Activated CD8-positive, alpha-beta memory T cell treated with anti-CD3 and anti-CD28 coated beads for 24 hours (primary cell): ENCODE measurements at regions not wholly inside any gene's neighbourhood (a gene's known extent, or its start where the extent isn't known, plus 50 kb on each side); places are given as distances from the start of the nearest gene placed in this dataset.
"Not testable (repeated sequence)": the region's sequence is repeated elsewhere in the genome, so short reads cannot be mapped to it uniquely, and the experiment has no call there.

Source experiments
- DNase-seq: peaks from one replicate; pipeline ENCODE4 v3.0.0-alpha.2; 2020

DNA sequence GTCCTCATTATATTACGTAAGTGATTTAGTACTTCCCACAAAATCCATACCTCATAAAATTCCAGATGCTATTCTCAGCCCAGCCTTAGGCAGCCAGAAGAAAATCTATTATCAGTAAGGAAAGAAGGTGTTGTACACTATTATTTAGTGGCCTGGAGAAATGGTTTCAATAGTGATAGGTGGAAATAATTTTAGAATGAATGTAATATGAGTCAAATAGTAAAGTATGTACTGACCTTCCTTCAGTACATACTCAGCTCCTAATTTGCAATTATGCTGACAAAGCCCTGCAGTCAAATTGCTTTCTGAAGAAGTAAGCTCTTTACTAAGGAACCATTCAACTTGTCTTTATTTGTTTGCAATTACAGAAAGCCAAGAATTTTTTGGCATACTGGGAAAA, 409.2 kb downstream of the HTR1A start:
- no peak for DNase-seq

- no peak for DNase-seq
Observed at GRCh38 chr5:63535840-63536602, 426.2 kb downstream of the HTR1A start.

DNA sequence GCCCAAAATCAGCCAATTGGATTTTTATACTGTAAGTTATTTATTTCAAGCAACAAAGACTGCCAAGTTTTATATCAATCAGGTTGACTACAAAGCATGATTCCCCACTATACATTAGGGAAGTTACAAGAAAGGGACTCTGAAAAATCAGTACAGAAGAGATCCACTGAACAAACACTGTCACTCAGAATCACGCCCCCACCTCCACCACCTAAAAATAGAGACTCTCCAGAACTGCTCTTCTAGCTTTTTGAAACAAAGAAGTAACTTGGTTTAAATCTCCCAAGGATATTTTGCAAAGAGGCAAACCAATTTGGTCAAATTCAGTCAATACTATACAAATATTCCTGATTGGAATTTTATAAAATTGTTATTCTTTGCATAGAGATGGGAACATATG, 438.0 kb downstream of the HTR1A start:
- no peak for DNase-seq

DNA sequence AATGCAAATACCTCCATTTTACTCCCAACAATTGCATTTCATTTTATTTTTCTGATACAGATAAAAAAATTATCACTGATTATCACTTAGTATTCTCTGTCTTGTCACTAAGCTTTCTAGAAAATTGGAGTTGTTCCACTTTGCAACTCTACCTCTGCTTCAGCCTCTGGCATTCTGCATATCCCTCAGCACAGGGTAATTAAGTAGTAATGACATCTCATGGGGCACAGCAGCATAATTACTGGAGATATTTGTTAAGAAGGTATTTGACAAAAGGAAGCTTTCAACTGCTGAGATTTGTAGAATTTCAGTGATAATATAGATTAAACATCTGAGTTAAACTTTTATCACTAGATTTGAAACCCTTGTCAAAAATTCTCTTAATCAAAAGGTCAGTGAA, 446.2 kb downstream of the HTR1A start:
- DNase-seq = no peak

- no peak for DNase-seq
Observed at GRCh38 chr5:63500242-63500641, 462.0 kb downstream of the HTR1A start.

DNA sequence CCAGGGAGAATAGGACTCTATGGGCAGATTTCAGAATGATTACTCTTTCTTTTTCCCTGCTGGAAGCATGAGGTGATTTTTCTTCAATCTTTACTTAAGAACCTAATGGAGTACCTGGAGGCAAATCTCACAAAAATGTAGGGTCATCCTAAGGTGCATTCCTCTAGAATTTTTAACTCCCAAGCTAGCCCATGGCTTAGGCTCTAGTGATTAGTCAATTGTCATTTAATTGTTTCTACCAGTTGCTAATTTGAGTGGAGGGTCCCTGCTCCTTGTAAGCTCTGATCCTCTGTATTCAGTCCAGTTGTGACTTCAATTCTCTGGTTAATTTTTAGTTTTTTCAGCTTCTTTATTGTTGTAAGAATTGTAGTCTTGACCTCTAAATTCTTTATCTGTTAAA, 467.0 kb downstream of the HTR1A start:
- DNase-seq = no peak

- DNase-seq = no peak
Observed at GRCh38 chr5:63483338-63483737, 478.9 kb downstream of the HTR1A start.

GRCh38 chr5:63473335-63473967, 488.8 kb downstream of the HTR1A start:
- DNase-seq = no peak

DNA sequence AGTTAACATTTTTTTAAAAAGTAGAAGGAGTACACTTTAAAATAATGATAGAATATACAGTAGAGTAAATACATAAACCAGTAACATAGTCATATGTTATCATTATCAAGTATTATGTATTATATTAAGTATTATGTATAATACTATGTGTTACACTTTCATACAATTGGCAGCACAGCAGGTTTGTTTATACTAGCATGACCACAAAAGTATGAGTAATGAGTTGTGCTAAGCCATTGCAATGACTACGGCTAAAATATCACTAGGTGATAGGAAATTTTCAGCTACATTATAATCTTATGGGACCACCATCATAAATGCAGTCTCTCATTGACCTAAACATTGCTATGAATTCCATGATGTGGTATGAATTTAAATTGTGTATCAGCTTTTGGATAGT, 506.0 kb downstream of the HTR1A start:
- no peak for DNase-seq

DNA sequence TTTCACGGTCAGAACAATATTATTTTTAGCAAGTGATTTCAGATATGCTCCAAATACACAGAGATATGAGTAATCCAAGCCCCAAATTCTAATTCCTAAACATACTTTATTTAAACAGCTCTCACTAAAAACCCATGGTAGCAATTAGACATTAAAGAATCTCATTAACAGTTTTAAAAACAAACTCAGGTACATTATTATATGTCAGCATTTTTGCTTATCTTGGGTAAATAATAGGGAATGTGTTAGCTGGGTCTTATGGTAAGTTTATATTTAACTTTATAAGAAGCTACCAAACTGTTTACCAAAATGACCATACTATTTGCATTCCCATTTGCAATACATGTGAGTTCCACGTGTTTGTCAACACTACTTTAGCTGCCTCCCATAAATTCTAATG, 511.1 kb downstream of the HTR1A start:
- no peak for DNase-seq

DNA sequence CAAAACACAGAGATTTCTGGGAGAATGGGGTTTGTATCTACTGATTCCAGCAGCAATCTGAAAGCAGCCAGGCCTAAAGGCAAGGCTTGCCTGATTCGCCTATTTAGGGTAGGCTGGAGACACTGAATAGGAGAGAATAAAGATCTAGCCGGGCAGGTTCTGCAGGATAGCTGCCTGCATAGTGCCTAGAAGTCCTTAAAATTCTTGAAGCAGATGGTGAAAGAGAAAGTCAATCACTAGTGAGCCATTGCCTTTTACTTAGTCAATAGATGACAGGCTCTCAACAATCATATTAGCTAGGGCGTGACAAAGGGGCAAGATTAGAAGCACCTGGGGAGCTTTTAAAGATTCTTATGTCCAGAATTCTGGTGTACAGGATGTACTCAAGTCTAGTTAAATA, 522.7 kb downstream of the HTR1A start:
- DNase-seq = no peak

DNA sequence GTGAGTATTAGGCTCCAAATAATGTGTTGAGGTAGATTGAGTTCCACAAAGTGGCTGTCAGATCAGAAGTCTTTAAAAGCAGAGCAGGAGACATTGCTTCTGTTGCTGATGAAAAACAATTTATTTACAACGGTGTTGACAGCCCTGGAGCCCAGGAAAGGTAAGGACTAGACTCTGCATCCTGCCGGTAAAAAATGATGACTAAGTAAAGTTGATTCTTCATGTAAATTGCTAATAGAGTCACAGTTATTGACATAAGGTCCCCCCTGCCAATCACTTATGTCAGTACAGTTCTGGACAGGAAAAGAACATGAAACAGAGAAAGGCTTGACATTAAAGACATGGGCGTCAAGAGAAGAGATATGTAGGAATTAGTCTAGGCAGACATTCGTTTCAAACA, 552.5 kb downstream of the HTR1A start:
- no peak for DNase-seq

DNA sequence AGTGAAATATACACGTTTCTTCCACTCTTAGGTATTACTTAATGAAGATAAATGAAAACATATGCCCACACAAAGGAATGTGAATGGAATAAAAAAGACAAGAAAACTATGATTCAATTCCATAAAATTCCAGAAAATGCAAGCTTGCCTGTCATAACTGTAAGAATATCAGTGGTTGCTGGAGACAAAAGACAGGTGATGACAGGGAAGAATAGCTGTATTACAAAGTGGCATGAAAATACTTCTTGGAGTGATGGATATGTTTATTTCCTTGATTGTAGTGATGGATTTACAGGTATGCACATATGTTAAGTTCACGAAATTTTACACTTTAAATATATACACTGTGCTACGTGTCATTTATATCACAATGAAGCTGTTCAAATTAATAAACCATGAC, 553.3 kb downstream of the HTR1A start:
- DNase-seq = no peak

DNA sequence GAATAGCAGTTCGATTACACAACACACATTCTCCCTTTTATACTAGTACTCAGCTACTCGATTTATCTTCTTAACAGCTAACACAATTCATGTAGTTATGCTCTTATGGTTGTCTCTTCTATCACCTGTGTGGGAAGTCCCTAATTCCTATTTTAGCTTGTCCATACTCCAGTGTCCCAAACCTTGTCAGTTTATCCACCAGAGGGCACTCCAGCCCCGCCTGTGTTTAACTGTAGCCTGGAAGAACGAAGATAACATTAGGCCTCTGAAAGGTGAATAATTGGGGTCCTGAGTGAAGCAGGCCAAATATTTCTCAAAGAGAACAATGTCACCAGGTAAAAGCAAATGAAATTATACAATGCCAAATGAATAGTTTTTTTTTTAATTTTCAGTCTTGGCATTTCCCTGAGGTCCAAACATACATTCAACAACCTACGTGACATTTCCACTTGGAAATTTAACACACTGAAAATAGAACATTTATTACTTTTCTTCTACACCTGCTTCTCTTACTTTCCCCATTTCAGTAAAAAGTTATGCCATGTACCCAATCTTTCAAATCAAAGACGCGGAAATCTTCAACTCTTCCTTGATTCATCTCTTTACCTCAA, 560.7 kb downstream of the HTR1A start:
- no peak for DNase-seq

DNA sequence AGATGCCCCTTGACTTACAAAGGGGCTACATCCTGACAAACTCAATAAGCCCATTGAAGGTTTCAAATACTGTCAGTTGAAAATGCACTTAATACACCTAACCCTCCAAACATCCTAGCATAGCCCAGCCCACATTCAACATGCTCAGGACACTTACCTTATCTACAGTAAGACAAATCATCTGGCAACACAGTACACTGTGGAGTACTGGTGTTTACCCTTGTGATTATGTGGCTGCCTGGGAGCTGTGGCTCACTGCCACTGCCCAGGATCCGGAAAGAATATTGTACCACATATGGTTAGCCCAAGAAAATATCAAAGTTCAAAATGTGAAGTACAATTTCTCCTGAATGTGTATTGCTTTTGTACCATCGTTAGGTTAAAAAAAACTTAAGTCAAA, 562.2 kb downstream of the HTR1A start:
- no peak for DNase-seq

GRCh38 chr5:63398346-63398745, 563.9 kb downstream of the HTR1A start:
- no peak for DNase-seq

DNA sequence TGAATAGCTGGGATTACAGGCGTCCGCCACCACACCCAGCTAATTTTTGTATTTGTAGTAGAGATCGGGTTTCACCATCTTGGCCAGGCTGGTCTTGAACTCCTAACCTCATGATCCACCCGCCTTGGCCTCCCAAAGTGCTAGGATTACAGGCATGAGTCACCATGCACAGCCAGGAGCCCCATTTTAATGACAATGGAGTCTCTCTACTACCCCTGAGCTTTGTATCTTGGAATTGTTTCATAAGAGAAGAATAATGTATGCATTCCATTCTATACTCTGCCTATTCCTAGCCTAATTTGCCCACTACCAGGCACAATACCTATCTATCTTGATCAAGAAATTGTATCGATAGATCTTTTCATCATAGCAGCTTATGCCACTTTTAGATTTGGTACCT, 574.1 kb downstream of the HTR1A start:
- DNase-seq = not testable (repeated sequence)

DNA sequence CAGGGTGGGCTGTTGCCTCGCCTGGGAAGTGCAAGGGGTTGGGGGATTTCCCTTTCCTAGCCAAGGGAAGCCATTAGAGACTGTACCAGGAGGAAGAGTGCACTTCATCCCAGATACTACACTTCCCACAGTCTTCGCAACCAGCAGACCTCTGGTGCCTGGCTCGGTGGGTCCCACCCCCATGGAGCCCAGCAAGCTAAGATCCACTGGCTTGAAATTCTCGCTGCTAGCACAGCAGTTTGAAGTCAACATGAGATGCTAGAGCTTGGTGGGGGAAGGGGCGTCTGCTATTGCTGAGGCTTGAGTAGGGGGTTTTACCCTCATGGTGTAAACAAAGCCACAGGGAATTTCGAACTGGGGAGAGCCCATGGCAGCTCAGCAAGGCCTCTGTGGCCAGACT, 586.4 kb downstream of the HTR1A start:
- no peak for DNase-seq

- no peak for DNase-seq
Observed at GRCh38 chr5:63374085-63374484, 588.2 kb downstream of the HTR1A start.

- no peak for DNase-seq
Observed at GRCh38 chr5:63351164-63351563, 611.1 kb downstream of the HTR1A start.

DNA sequence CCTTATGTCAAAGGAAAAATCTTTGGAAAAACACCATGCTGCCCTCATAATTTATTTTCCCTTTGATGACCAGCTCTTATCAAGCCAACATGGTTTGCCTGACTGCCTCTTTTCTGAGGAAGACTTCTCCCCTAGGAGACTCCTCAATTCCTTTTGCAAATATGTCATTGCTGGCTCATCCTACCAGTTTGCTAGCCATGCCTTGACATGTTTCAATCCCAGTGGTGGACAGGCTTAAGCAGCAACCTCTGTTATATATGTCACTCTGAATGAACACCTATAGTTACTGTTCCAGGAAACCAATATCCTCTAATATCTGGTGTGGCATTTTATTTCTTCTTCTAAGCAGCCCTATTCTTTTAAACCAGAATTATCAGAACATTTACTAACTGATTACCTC, 615.8 kb downstream of the HTR1A start:
- DNase-seq = no peak

DNA sequence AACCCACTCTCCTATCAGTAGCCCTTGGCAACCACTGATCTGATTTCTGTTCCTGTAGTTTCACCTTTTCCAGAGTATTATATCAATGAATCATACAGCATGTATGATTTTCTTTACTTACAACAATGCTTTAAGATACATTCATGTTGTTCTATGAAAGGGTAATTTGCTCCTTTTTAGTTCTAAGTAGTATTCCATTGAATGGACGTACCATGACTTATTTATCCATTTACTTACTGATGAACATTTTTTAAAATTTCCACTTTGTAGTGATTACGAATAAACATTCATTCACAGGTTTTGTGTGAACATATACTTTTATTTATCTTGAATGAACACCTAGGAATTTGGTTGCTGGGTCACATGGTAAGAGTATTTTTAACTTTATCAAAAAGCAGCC, 620.8 kb downstream of the HTR1A start:
- DNase-seq = no peak

- no peak for DNase-seq
Observed at GRCh38 chr5:63323926-63324325, 638.3 kb downstream of the HTR1A start.

GRCh38 chr5:63314551-63314950, 647.7 kb downstream of the HTR1A start:
- no peak for DNase-seq

- no peak for DNase-seq
Observed at GRCh38 chr5:63310644-63311043, 651.6 kb downstream of the HTR1A start.
